ENCODE measurements at regions not wholly inside any gene's neighbourhood (a gene's known extent, or its start where the extent isn't known, plus 50 kb on each side); places are given as distances from the start of the nearest gene placed in this dataset.

DNA sequence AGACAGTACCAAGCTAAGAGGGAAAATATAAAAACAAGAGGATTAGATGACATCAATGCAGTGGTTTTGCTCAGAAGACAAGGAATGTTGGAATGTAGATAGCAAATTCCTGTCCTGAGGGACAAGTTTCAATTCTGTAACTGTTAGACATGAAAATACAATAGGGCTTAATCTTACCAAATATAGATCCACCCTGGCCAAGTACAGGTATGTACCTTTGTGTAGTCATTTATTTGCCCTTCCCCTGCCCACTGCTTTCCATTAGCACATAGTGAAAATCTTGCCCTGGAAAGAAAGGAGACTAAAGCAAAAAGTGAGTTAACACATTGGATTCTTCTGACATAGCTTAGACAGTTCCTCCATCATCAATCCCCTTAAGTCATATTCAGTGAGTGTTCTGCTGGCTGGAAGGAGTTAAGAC lies 389.0 kb upstream of the THBS1 start:
- TF ChIP-seq, protein P1, sequence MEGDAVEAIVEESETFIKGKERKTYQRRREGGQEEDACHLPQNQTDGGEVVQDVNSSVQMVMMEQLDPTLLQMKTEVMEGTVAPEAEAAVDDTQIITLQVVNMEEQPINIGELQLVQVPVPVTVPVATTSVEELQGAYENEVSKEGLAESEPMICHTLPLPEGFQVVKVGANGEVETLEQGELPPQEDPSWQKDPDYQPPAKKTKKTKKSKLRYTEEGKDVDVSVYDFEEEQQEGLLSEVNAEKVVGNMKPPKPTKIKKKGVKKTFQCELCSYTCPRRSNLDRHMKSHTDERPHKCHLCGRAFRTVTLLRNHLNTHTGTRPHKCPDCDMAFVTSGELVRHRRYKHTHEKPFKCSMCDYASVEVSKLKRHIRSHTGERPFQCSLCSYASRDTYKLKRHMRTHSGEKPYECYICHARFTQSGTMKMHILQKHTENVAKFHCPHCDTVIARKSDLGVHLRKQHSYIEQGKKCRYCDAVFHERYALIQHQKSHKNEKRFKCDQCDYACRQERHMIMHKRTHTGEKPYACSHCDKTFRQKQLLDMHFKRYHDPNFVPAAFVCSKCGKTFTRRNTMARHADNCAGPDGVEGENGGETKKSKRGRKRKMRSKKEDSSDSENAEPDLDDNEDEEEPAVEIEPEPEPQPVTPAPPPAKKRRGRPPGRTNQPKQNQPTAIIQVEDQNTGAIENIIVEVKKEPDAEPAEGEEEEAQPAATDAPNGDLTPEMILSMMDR (IDR thresholded peaks at IDR 0.05) = no peak
- TF ChIP-seq POLR2A (IDR thresholded peaks at IDR 0.05) = no peak
